Posterior cingulate gyrus (tissue), 11 donors: ENCODE measurements at regions not wholly inside any gene's neighbourhood (a gene's known extent, or its start where the extent isn't known, plus 50 kb on each side); places are given as distances from the start of the nearest gene placed in this dataset.
"Not testable (repeated sequence)": the region's sequence is repeated elsewhere in the genome, so short reads cannot be mapped to it uniquely, and the experiment has no call there.

Experiments
- DNase-seq, 10 donors: peaks; one replicate each; pipeline versions ENCODE4 v3.0.0 to v3.0.0-alpha.2; 2020 to 2021; ENCODE audit warnings: mixed read lengths in 3 of 10
- intact Hi-C: fragments of 100-400 bp; cut with DNase I; formaldehyde crosslinking; loops from one replicate; pipeline ENCODE4 v1.15.1; 2023

GRCh38 chr2:113551637-113552318 lies 53.3 kb downstream of the FOXD4L1 start:
- DNase-seq, intact Hi-C loops: not testable (repeated sequence)

DNA sequence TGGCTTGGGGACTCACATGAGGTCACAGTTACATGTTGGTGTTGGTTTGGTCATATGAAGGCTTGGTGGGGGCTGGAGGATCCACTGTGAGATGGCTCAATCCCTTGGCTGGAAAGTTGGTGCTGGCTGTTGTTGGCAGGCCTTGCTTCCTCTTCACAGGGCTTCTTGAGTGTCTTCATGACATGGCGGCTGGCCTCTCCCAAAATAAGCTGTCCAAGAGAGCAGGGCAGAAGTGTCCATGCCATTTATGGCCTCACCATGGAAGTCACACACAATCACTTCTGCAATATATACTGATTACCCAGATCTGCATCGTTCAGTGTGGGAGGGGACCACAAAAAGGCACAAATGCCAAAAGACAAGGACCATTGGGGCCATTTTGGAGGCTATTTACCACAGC lies 61.4 kb downstream of the FOXD4L1 start:
- intact Hi-C loops, DNase-seq: not testable (repeated sequence)

DNA sequence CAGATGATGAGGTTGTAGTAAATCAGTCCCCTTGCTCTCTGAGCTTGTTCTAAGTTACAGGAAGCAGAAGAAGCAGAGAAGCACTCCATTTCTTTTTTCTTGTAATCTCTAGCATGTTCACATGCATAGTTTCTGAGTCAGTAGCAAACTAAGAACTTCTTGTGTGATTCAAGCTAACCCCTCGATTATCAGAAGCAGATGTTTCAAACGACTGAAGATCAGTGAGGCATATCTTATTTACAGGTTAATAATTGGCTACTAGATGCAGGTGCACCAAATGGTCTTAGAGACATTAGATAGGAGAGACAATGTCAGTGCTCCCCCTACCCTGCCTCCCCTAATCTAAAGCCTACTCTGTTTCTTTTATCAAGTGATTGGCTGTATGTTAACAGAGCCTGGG lies 64.2 kb downstream of the FOXD4L1 start:
- intact Hi-C loops, DNase-seq: not testable (repeated sequence)

GRCh38 chr2:113566674-113567480 lies 60.2 kb upstream of the RABL2A start:
- DNase-seq, intact Hi-C loops: not testable (repeated sequence)

GRCh38 chr2:113567481-113567849 lies 59.6 kb upstream of the RABL2A start:
- intact Hi-C loops, DNase-seq: not testable (repeated sequence)

GRCh38 chr2:113568231-113568630 lies 58.8 kb upstream of the RABL2A start:
- intact Hi-C loops, DNase-seq: not testable (repeated sequence)

DNA sequence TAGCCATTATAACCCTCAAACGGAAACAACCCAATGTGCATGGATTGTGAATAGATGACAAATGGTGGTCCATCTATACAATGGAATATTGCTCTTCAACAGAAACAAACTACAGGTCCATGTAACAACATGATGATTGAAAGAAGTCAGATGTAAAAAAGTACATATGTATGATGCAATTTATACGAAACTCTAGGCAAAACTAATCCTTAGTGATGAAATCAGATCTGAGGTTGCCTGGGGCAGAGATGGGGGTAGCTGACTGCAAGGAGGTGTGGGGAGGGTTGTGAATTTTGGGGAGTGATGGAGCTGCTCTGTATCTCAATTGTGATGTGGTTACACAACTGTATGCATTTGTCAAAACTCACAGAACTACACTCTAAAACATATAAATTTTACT lies 57.0 kb upstream of the RABL2A start:
- intact Hi-C loops, DNase-seq: not testable (repeated sequence)

- DNase-seq, intact Hi-C loops: not testable (repeated sequence)
These were observed 56.5 kb upstream of the RABL2A start for GRCh38 chr2:113570509-113571009.

DNA sequence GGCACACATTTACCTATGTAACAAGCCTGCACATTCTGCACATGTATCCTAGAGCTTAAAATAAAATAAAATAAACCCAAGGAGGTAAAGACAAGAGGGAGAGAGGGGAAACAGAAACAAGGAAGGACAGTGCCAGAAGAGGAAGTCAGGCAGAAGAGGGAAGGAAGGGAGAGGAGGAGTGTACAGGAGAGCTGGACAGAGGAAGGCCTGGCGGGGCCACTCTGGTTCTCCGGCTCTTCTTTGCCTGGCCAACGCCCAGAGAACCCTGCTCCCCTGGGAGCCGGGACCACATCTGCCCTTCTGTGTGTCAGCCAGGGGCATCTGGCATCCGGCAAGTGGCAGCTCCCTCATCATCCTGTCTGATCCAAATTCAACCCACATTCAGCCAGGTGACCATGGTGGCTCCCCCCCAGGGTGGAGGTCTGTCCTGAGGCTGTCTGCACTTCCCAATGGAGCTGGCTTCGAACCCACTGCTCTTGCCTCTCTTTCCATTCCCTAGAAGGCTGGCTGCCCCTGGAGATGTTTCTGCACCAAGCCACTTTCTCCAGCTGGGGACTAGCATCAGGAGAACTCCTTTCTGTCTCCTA lies 55.5 kb upstream of the RABL2A start:
- peak in 1 of 10 donors; percentile 43 for DNase-seq

DNA sequence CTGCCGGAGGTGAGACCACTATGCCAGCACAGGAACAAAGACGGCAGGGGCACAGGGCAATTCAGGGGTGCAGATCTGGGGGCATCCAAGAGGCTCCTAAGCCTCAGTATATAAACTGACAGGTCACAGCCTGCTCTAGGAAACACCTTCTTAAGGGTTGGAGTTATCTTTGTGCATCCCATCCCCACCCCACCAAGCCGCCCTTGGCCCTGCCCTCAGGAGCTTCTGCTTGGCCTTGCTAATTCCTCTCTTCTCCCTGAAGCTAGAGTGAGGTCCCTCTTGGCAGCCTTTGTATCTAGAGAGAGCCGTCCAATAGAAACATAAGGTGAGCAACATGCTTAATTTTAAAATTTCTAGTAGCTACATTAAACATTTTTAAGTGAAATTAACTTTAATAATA lies 51.3 kb upstream of the RABL2A start:
- DNase-seq, intact Hi-C loops: not testable (repeated sequence)

More for the DNA sequence above, 55.5 kb upstream of the RABL2A start:
- intact Hi-C loops: not testable (repeated sequence)

- intact Hi-C loops, DNase-seq: not testable (repeated sequence)
These were observed 50.7 kb upstream of the RABL2A start for GRCh38 chr2:113576353-113576752.
